GM23338 (cell line): ENCODE measurements at regions not wholly inside any gene's neighbourhood (a gene's known extent, or its start where the extent isn't known, plus 50 kb on each side); places are given as distances from the start of the nearest gene placed in this dataset.

ENCODE experiments used
- ETS1 ChIP-seq: IDR thresholded peaks from 2 replicates; pipeline ENCODE4 v1.6.1; 2016; ENCODE audit warnings: antibody characterized with exemption
- NANOG ChIP-seq: IDR thresholded peaks from 2 replicates; pipeline ENCODE4 v1.6.1; 2016; ENCODE audit warnings: antibody characterized with exemption, borderline replicate concordance
- POLR2AphosphoS5 ChIP-seq: IDR thresholded peaks from 2 replicates; pipeline ENCODE4 v1.6.1; 2016; ENCODE audit warnings: antibody characterized with exemption, low read depth
- REST ChIP-seq: IDR thresholded peaks from one replicate; pipeline ENCODE4 v1.6.1; 2018; ENCODE audit warnings: antibody characterized with exemption; ENCODE audit not compliant: unreplicated experiment
- STAT1 ChIP-seq: IDR thresholded peaks from one replicate; pipeline ENCODE4 v1.6.1; 2016; ENCODE audit warnings: antibody characterized with exemption; ENCODE audit not compliant: unreplicated experiment
- ZNF114 ChIP-seq: fragments of 250-450 bp; sonication (Bioruptor Pico); IDR thresholded peaks from 2 replicates; pipeline ENCODE4 v1.5.0; 2020; ENCODE audit warnings: mild to moderate bottlenecking, moderate library complexity
- TF ChIP-seq, protein P1 (sequence below): fragments of 250-450 bp; sonication (Bioruptor Pico); IDR thresholded peaks from 2 replicates; pipeline ENCODE4 v1.5.0; 2020; ENCODE audit warnings: mild to moderate bottlenecking, moderate library complexity
- TF ChIP-seq, protein P2 (sequence below), 2 experiments: fragments of 200-600 bp in 1 of 2; sonication (generic) in 1 of 2; conservative IDR thresholded peaks; 2 replicates each; pipeline versions ENCODE4 v1.5.1 to v1.6.1; 2016 to 2017; ENCODE audit warnings: antibody characterized with exemption in 2 of 2, low read depth in 2 of 2, mild to moderate bottlenecking in 2 of 2, moderate library complexity in 1 of 2

GRCh38 chr10:83809001-83809400, 330.3 kb upstream of the GHITM start (continued):
- TF ChIP-seq, protein P1, sequence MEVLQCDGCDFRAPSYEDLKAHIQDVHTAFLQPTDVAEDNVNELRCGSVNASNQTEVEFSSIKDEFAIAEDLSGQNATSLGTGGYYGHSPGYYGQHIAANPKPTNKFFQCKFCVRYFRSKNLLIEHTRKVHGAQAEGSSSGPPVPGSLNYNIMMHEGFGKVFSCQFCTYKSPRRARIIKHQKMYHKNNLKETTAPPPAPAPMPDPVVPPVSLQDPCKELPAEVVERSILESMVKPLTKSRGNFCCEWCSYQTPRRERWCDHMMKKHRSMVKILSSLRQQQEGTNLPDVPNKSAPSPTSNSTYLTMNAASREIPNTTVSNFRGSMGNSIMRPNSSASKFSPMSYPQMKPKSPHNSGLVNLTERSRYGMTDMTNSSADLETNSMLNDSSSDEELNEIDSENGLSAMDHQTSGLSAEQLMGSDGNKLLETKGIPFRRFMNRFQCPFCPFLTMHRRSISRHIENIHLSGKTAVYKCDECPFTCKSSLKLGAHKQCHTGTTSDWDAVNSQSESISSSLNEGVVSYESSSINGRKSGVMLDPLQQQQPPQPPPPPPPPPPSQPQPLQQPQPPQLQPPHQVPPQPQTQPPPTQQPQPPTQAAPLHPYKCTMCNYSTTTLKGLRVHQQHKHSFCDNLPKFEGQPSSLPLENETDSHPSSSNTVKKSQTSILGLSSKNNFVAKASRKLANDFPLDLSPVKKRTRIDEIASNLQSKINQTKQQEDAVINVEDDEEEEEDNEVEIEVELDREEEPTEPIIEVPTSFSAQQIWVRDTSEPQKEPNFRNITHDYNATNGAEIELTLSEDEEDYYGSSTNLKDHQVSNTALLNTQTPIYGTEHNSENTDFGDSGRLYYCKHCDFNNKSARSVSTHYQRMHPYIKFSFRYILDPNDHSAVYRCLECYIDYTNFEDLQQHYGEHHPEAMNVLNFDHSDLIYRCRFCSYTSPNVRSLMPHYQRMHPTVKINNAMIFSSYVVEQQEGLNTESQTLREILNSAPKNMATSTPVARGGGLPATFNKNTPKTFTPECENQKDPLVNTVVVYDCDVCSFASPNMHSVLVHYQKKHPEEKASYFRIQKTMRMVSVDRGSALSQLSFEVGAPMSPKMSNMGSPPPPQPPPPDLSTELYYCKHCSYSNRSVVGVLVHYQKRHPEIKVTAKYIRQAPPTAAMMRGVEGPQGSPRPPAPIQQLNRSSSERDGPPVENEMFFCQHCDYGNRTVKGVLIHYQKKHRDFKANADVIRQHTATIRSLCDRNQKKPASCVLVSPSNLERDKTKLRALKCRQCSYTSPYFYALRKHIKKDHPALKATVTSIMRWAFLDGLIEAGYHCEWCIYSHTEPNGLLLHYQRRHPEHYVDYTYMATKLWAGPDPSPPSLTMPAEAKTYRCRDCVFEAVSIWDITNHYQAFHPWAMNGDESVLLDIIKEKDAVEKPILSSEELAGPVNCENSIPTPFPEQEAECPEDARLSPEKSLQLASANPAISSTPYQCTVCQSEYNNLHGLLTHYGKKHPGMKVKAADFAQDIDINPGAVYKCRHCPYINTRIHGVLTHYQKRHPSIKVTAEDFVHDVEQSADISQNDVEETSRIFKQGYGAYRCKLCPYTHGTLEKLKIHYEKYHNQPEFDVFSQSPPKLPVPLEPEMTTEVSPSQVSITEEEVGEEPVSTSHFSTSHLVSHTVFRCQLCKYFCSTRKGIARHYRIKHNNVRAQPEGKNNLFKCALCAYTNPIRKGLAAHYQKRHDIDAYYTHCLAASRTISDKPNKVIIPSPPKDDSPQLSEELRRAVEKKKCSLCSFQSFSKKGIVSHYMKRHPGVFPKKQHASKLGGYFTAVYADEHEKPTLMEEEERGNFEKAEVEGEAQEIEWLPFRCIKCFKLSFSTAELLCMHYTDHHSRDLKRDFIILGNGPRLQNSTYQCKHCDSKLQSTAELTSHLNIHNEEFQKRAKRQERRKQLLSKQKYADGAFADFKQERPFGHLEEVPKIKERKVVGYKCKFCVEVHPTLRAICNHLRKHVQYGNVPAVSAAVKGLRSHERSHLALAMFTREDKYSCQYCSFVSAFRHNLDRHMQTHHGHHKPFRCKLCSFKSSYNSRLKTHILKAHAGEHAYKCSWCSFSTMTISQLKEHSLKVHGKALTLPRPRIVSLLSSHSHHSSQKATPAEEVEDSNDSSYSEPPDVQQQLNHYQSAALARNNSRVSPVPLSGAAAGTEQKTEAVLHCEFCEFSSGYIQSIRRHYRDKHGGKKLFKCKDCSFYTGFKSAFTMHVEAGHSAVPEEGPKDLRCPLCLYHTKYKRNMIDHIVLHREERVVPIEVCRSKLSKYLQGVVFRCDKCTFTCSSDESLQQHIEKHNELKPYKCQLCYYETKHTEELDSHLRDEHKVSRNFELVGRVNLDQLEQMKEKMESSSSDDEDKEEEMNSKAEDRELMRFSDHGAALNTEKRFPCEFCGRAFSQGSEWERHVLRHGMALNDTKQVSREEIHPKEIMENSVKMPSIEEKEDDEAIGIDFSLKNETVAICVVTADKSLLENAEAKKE (CRISPR knock-in tag), result no peak
- TF ChIP-seq POLR2AphosphoS5, result no peak
- TF ChIP-seq STAT1, result no peak
- TF ChIP-seq NANOG, result no peak
- no peak for TF ChIP-seq REST
- TF ChIP-seq ZNF114 (CRISPR knock-in tag), result no peak
- TF ChIP-seq ETS1, result no peak
- TF ChIP-seq, protein P2, sequence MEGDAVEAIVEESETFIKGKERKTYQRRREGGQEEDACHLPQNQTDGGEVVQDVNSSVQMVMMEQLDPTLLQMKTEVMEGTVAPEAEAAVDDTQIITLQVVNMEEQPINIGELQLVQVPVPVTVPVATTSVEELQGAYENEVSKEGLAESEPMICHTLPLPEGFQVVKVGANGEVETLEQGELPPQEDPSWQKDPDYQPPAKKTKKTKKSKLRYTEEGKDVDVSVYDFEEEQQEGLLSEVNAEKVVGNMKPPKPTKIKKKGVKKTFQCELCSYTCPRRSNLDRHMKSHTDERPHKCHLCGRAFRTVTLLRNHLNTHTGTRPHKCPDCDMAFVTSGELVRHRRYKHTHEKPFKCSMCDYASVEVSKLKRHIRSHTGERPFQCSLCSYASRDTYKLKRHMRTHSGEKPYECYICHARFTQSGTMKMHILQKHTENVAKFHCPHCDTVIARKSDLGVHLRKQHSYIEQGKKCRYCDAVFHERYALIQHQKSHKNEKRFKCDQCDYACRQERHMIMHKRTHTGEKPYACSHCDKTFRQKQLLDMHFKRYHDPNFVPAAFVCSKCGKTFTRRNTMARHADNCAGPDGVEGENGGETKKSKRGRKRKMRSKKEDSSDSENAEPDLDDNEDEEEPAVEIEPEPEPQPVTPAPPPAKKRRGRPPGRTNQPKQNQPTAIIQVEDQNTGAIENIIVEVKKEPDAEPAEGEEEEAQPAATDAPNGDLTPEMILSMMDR (conservative IDR thresholded peaks at IDR 0.05; ENCODE audit: low read depth in 2 of 2), result no peak
